B cell (primary cell): ENCODE measurements at regions not wholly inside any gene's neighbourhood (a gene's known extent, or its start where the extent isn't known, plus 50 kb on each side); places are given as distances from the start of the nearest gene placed in this dataset.

Experiments used
- CTCF ChIP-seq: fragments of 200-600 bp; IDR thresholded peaks from one replicate; pipeline ENCODE4 v1.8.0; 2022; ENCODE audit warnings: antibody characterized with exemption, mild to moderate bottlenecking
- EZH2 ChIP-seq: IDR thresholded peaks from 2 replicates; pipeline ENCODE4 v1.6.1; 2012; ENCODE audit warnings: borderline replicate concordance, low read depth, mild to moderate bottlenecking, moderate library complexity, low read length; ENCODE audit not compliant: insufficient read depth, poor library complexity, severe bottlenecking

- TF ChIP-seq CTCF (no peak), EZH2 (no peak)
These were observed 104.2 kb upstream of the MYCN start for GRCh38 chr2:15835991-15836688.
